ENCODE measurements at regions not wholly inside any gene's neighbourhood (a gene's known extent, or its start where the extent isn't known, plus 50 kb on each side); places are given as distances from the start of the nearest gene placed in this dataset.
A peak's percentile ranks its signal among the peaks of the same experiment; 100 is the strongest.
"Not testable (repeated sequence)": the region's sequence is repeated elsewhere in the genome, so short reads cannot be mapped to it uniquely, and the experiment has no call there.

GRCh38 chr20:58033026-58033536, 195.4 kb downstream of the ANKRD60 start:
- no peak for DNase-seq

GRCh38 chr20:58032599-58032998, 195.9 kb downstream of the ANKRD60 start:
- no peak for DNase-seq

- DNase-seq = not testable (repeated sequence)
These were observed 197.1 kb downstream of the ANKRD60 start for GRCh38 chr20:58031350-58031749.

- DNase-seq = peak; percentile 49
These were observed 200.3 kb downstream of the ANKRD60 start for GRCh38 chr20:58028123-58028522.

GRCh38 chr20:58026361-58026760, 202.1 kb downstream of the ANKRD60 start:
- no peak for DNase-seq

GRCh38 chr20:58025233-58025632, 203.2 kb downstream of the ANKRD60 start:
- DNase-seq = no peak

- DNase-seq = no peak
These were observed 204.2 kb downstream of the ANKRD60 start for GRCh38 chr20:58024241-58024721.

GRCh38 chr20:58023781-58024180, 204.7 kb downstream of the ANKRD60 start:
- DNase-seq = no peak

GRCh38 chr20:58023346-58023745, 205.1 kb downstream of the ANKRD60 start:
- no peak for DNase-seq

- DNase-seq = no peak
These were observed 205.7 kb downstream of the ANKRD60 start for GRCh38 chr20:58022711-58023110.

GRCh38 chr20:58021481-58021880, 207.0 kb downstream of the ANKRD60 start:
- DNase-seq = peak; percentile 25

- DNase-seq = no peak
These were observed 207.6 kb downstream of the ANKRD60 start for GRCh38 chr20:58020656-58021454.

- DNase-seq = no peak
These were observed 208.4 kb downstream of the ANKRD60 start for GRCh38 chr20:58019850-58020625.

- no peak for DNase-seq
These were observed 209.2 kb downstream of the ANKRD60 start for GRCh38 chr20:58019027-58019849.

GRCh38 chr20:58018590-58018989, 209.9 kb downstream of the ANKRD60 start:
- no peak for DNase-seq

GRCh38 chr20:58017970-58018530, 210.4 kb downstream of the ANKRD60 start:
- no peak for DNase-seq

- no peak for DNase-seq
These were observed 211.1 kb downstream of the ANKRD60 start for GRCh38 chr20:58017231-58017969.

- DNase-seq = no peak
These were observed 211.7 kb downstream of the ANKRD60 start for GRCh38 chr20:58016779-58017178.

- no peak for DNase-seq
These were observed 213.7 kb downstream of the ANKRD60 start for GRCh38 chr20:58014628-58015315.

- no peak for DNase-seq
These were observed 215.5 kb downstream of the ANKRD60 start for GRCh38 chr20:58012731-58013510.
